Keratinocyte (primary cell): ENCODE measurements at regions not wholly inside any gene's neighbourhood (a gene's known extent, or its start where the extent isn't known, plus 50 kb on each side); places are given as distances from the start of the nearest gene placed in this dataset.

Source experiments
- DNase-seq: peaks from one replicate; pipeline ENCODE4 v3.0.0-alpha.2; 2011; ENCODE audit warnings: low read depth, missing footprints, low spot score
- FAIRE-seq: peaks from 2 replicates; lab custom pipeline; 2011; peaks lifted over from hg19 to GRCh38; lab: Jason Lieb, UNC
- H2AFZ ChIP-seq: 2 replicates; pipeline ENCODE4 v1.6.0; 2012; ENCODE audit warnings: low read length, control low read depth, inconsistent platforms; ENCODE audit not compliant: control insufficient read depth
- H3K27ac ChIP-seq: 2 replicates; pipeline ENCODE4 v1.5.1; 2011; ENCODE audit warnings: low read length; ENCODE audit not compliant: control insufficient read depth, insufficient read depth
- H3K27me3 ChIP-seq: 3 replicates; pipeline ENCODE4 v1.6.0; 2011; ENCODE audit warnings: low read length; ENCODE audit not compliant: control insufficient read depth, insufficient read depth; ENCODE audit errors: extremely low read depth
- H3K36me3 ChIP-seq, 2 experiments: 2 replicates in 1 of 2; 3 replicates in 1 of 2; pipeline ENCODE4 v1.5.1; 2011; ENCODE audit warnings: low read length in 2 of 2, mild to moderate bottlenecking in 1 of 2; ENCODE audit not compliant: control insufficient read depth in 2 of 2, insufficient read depth in 2 of 2; ENCODE audit errors: extremely low read depth in 1 of 2
- H3K4me1 ChIP-seq: 3 replicates; pipeline ENCODE4 v1.5.1; 2011; ENCODE audit warnings: low read length; ENCODE audit not compliant: control insufficient read depth, insufficient read depth; ENCODE audit errors: extremely low read depth
- H3K4me2 ChIP-seq: 3 replicates; pipeline ENCODE4 v1.6.0; 2011; ENCODE audit warnings: low read depth, low read length; ENCODE audit not compliant: control insufficient read depth, insufficient read depth; ENCODE audit errors: extremely low read depth
- H3K4me3 ChIP-seq, 3 experiments: fragments of 200-600 bp in 1 of 3; sonication (generic) in 1 of 3; 2 replicates in 2 of 3; 3 replicates in 1 of 3; pipeline ENCODE4 v1.5.1; 2011 to 2016; ENCODE audit warnings: low read length in 3 of 3, mild to moderate bottlenecking in 3 of 3, control low read depth in 2 of 3, inconsistent platforms in 1 of 3, low read depth in 1 of 3, mixed read lengths in 1 of 3, mixed run types in 1 of 3, moderate library complexity in 1 of 3; ENCODE audit not compliant: control insufficient read depth in 2 of 3, insufficient read depth in 2 of 3; ENCODE audit errors: extremely low read depth in 1 of 3
- H3K79me2 ChIP-seq: 2 replicates; pipeline ENCODE4 v1.6.0; 2012; ENCODE audit warnings: low read length; ENCODE audit not compliant: control insufficient read depth, insufficient read depth
- H3K9ac ChIP-seq: 3 replicates; pipeline ENCODE4 v1.6.0; 2011; ENCODE audit warnings: low read length; ENCODE audit not compliant: control insufficient read depth, insufficient read depth; ENCODE audit errors: extremely low read depth
- H3K9me1 ChIP-seq: 3 replicates; pipeline ENCODE4 v1.6.0; 2011; ENCODE audit warnings: low read length; ENCODE audit not compliant: control insufficient read depth, insufficient read depth; ENCODE audit errors: extremely low read depth
- H3K9me3 ChIP-seq: 2 replicates; pipeline ENCODE4 v1.5.1; 2012; ENCODE audit warnings: low read depth, low read length; ENCODE audit not compliant: control insufficient read depth
- H4K20me1 ChIP-seq: 3 replicates; pipeline ENCODE4 v1.6.0; 2011; ENCODE audit warnings: low read length; ENCODE audit not compliant: control insufficient read depth, insufficient read depth; ENCODE audit errors: extremely low read depth
- CTCF ChIP-seq, 3 experiments: IDR thresholded peaks in 1 of 3; conservative IDR thresholded peaks in 1 of 3; optimal IDR thresholded peaks in 1 of 3; 2 replicates in 2 of 3; 3 replicates in 1 of 3; pipeline versions ENCODE3 to v1.5.1; 2011; ENCODE audit warnings: low read length in 3 of 3, mild to moderate bottlenecking in 3 of 3, moderate library complexity in 2 of 3, control low read depth in 1 of 3, inconsistent platforms in 1 of 3; ENCODE audit not compliant: insufficient read depth in 2 of 3; ENCODE audit errors: extremely low read depth in 1 of 3
- EZH2 ChIP-seq: IDR thresholded peaks from one replicate; pipeline ENCODE4 v1.6.1; 2012; ENCODE audit warnings: inconsistent platforms, mild to moderate bottlenecking, low read length, moderate library complexity
- dilution Hi-C: fragments of 300-500 bp; cut with MboI; formaldehyde crosslinking; loops from one replicate; pipeline ENCODE4 v1.7.0; 2020; ENCODE audit warnings: low sequenced_read_pairs; ENCODE audit not compliant: extremely low pct_ligation_motif_present

GRCh38 chr10:81116201-81116600 lies 578.5 kb downstream of the SH2D4B start:
- H3K9me1 ChIP-seq, result no peaks in the 10 kb centered on the region
- no peaks in the 10 kb centered on the region for H3K9me3 ChIP-seq
- no peak for TF ChIP-seq CTCF (optimal IDR thresholded peaks at IDR 0.05 in 1 of 3, IDR thresholded peaks at IDR 0.05 in 1 of 3, conservative IDR thresholded peaks at IDR 0.05 in 1 of 3; ENCODE audit: extremely low read depth in 1 of 3, insufficient read depth in 2 of 3, low read length in 3 of 3)
- no peak for TF ChIP-seq EZH2
- H3K36me3 ChIP-seq, result no peaks in the 10 kb centered on the region
- H3K79me2 ChIP-seq, result no peaks in the 10 kb centered on the region
- H3K4me3 ChIP-seq, result peak overlapping the region in 1 of 3 experiments; percentile 24
- peak; percentile 19 for DNase-seq
- H3K27ac ChIP-seq, result no peak overlapping the region
- no peaks in the 10 kb centered on the region for H4K20me1 ChIP-seq
- H3K4me2 ChIP-seq, result peak overlapping the region; percentile 63
- FAIRE-seq, result no peak
- no peaks in the 10 kb centered on the region for H3K27me3 ChIP-seq
- peaks cover 3% of the 10 kb centered on the region for H3K4me1 ChIP-seq
- H3K9ac ChIP-seq, result no peak overlapping the region
- no peak overlapping the region for H2AFZ ChIP-seq
- dilution Hi-C loops, result no loop called here

GRCh38 chr10:81116990-81117389 lies 579.3 kb downstream of the SH2D4B start:
- Histone ChIP-seq H3K4me1 (peaks cover 3% of the 10 kb centered on the region), H3K79me2 (no peaks in the 10 kb centered on the region), H3K9me3 (no peaks in the 10 kb centered on the region), H3K4me3 (no peak overlapping the region), H3K36me3 (no peaks in the 10 kb centered on the region), H3K4me2 (no peak overlapping the region), H2AFZ (no peak overlapping the region), H3K27ac (no peak overlapping the region), H4K20me1 (no peaks in the 10 kb centered on the region), H3K27me3 (no peaks in the 10 kb centered on the region), H3K9ac (no peak overlapping the region), H3K9me1 (no peaks in the 10 kb centered on the region)
- TF ChIP-seq EZH2 (no peak), CTCF (optimal IDR thresholded peaks at IDR 0.05 in 1 of 3, IDR thresholded peaks at IDR 0.05 in 1 of 3, conservative IDR thresholded peaks at IDR 0.05 in 1 of 3; ENCODE audit: extremely low read depth in 1 of 3, insufficient read depth in 2 of 3, low read length in 3 of 3) (peak in 2 of 3 experiments; percentile 13 to 27)
- FAIRE-seq, result no peak
- dilution Hi-C loops, result no loop called here
- DNase-seq, result no peak
